NOMO-1 treated with dmso at 0.1 percent for 144 hours (cell line): ENCODE measurements at regions not wholly inside any gene's neighbourhood (a gene's known extent, or its start where the extent isn't known, plus 50 kb on each side); places are given as distances from the start of the nearest gene placed in this dataset.

Experiments
- DNase-seq: peaks from one replicate; lab custom pipeline; 2025; ENCODE audit not compliant: unreplicated experiment; lab: John Stamatoyannopoulos, UW

DNA sequence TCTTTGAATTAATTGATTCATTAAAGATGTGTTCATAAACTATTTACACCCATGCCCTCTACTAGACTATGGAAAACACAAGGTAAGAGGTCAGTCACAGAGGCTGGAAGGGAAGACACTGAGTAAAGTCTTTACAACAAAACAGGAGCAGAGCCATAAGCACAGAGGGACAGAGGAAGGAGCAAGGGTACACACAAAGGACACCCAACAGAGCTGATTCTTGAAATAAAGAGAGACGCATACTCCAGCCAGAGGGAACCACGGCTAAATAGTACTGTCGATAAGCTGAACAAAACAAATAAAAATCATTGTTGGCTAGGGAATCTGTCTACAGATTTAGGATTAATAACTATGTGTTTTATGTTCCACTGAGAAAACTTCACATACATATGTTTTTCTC lies 289.2 kb downstream of the EFNB2 start:
- DNase-seq: no peak

GRCh38 chr13:106243011-106243565 lies 292.4 kb downstream of the EFNB2 start:
- DNase-seq: no peak

- DNase-seq: no peak
Measured at GRCh38 chr13:106241974-106242953, 293.2 kb downstream of the EFNB2 start.

- no peak for DNase-seq
Measured at GRCh38 chr13:106238690-106239089, 296.8 kb downstream of the EFNB2 start.

DNA sequence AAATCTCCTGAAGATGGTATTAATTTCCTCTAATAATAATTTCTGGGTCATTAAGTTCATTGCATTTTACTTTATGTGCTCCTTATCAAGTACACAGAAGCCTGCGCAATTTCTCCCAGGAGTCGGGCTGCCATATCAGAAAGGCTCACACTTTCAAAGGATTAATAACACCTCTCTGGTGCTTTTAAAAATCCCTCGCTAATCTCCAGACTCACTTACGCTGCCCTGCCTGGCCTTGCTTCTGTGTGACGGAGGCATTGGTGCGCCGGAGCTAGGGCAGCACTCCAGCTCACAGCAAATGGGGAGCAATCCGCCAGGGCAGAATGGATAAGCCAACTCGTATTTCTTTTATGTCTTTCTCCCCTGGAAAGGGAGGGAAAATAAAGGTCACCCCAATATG lies 300.8 kb downstream of the EFNB2 start:
- no peak for DNase-seq

- DNase-seq: no peak
Measured at GRCh38 chr13:106233134-106233735, 302.2 kb downstream of the EFNB2 start.

DNA sequence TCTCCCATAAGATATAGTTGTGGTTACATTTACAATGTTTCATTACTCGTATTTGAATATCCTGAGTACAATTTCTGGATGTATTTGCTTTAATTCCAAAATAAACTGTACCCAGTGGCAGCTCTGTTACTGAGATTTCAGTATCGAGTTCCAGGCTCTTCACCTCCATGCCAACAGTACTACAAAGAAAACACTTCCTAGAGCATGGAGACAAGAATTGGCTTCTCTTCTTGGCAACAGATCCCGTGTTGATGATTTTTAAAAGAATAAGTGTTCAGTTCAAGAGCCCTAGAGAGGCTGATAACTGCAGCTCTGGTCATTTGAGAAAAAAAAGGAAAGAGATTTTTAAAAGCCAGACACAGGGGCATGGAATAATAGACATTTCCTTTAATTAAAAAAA lies 302.8 kb downstream of the EFNB2 start:
- DNase-seq: no peak

DNA sequence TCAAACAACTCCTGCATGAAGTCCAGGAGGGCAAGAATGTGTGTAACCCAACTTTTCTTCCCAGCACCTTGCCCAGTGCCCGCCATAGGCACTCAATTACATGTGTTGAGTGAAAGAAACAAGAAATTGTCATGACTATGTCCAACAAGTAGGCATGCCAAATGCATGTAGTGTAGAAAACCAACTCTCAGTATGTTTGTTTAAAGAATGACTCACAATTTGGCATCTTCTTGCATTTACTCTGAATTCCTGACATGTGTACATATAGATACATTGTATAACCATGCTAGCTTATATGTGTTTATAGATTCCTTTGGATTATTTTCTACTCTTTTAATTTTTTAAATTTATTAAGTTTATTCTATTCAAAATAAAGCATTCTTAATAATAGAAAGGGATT lies 305.0 kb downstream of the EFNB2 start:
- DNase-seq: no peak

- no peak for DNase-seq
Measured at GRCh38 chr13:106225126-106225525, 310.3 kb downstream of the EFNB2 start.

GRCh38 chr13:106220211-106220610 lies 315.3 kb downstream of the EFNB2 start:
- DNase-seq: no peak

- no peak for DNase-seq
Measured at GRCh38 chr13:106213028-106213757, 322.3 kb downstream of the EFNB2 start.

- DNase-seq: no peak
Measured at GRCh38 chr13:106212386-106213010, 323.0 kb downstream of the EFNB2 start.

- DNase-seq: no peak
Measured at GRCh38 chr13:106210324-106210723, 325.1 kb downstream of the EFNB2 start.

DNA sequence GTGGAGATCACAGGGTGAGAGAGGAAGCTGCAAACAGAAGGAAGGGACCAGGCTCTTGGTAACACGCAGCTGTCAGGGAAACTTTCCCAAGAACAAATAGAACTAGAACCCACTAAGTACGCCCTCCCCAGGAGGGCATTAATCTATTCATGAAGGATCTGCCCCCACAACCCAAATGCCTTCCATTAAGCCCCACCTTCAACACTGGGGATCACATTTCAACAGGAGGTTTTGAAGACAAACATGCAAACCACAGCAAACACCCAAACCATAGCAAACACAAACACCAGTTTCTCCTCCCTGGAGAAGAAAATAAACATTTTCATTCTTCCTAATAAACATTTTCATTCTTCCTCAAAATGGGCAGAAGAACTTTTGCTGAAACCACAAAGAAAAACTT lies 329.6 kb downstream of the EFNB2 start:
- no peak for DNase-seq

GRCh38 chr13:106197496-106197895 lies 338.0 kb downstream of the EFNB2 start:
- no peak for DNase-seq

DNA sequence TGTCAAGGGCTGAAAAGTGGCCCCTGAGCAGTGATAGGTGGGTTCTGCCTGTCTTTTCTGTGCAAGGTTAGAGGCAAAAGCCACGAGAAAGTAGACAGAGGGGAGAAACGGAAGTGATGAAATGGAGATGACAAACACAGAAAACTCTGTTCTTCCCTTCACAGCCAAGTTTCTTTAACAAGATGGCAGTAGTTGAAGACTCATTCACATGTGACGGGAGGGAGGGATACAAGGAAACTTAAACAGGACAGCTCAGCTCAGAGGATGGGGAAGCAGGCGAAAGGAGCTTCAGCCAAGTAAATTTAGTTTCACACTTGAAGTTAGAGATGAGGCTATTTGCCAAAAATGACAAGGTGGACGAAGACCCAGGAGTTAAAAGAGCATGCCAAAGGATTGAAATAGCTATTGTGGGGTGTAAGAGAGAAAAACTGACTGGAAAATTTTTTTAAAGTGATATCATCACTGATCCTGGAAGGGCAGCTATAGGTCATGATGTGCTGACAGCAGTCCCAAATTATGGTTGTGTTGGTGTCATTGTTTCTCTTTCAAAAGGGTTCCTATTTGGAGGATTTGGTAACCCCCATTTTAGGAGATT lies 347.9 kb downstream of the EFNB2 start:
- DNase-seq: no peak

- DNase-seq: no peak
Measured at GRCh38 chr13:106187101-106187500, 348.4 kb downstream of the EFNB2 start.

DNA sequence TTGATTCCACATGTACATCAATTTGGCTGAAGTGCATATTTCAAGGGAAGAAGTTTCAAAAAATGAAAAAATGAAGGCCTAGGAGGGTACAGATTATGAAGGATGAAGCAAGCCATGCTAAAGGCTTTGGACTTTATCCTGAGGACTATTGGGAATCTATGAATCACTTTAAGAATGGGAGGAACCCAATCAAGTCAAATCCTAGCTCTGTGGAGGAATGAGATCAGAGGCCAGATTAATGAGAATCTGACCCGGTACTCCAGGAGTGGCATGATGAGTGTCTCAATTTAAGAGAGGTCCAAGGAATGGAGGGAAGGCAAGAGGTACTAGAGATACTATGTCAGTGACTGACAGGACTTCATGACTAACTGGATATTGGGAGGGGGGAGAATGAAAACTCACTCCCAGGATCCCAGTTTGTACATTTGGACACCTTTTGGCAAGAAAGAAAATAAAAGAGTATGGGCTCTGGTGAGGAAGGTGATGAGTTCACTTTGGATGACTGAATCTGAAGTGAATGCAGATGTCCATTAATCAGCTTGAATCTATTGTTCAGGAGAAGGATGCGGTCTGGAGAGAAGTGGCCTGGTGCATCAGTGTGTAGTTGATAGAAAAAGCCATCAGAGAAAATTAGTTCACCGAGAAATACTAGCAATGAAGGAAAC lies 349.0 kb downstream of the EFNB2 start:
- DNase-seq: no peak

DNA sequence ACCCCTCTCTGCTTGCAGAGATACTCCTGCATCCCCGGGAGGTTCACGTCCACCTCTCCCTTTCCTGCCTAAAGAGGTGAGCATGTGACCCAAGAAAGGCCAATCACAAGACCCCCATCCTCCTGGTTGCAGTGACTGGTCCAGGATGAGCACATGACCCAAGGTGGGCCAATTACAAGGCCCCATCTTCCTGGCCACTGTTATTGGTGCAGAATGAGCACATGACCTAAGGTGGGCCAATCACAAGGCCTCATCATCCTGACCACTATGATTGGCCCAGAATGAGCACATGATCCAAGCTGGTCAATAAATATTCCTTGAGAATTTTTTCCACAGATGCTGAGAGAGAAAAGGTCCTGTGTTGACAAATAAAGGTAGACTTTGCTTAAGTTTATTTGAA lies 350.7 kb downstream of the EFNB2 start:
- DNase-seq: no peak
